SK-N-SH (cell line): ENCODE measurements at regions not wholly inside any gene's neighbourhood (a gene's known extent, or its start where the extent isn't known, plus 50 kb on each side); places are given as distances from the start of the nearest gene placed in this dataset.

ENCODE experiments used
- CTCF ChIA-PET: fragments of 300-600, 350-600 bp; formaldehyde crosslinking; extraction: SDS; loops from one replicate; lab custom pipeline; 2021; lab: Yijun Ruan, JAX
- POLR2A ChIA-PET: fragments of 350-600 bp; sonication (Branson Sonifier 250); formaldehyde crosslinking; extraction: SDS; loops from one replicate; lab custom pipeline; 2020; ENCODE audit warnings: antibody characterized with exemption, inconsistent platforms; lab: Yijun Ruan, JAX
- DNase-seq: peaks from one replicate; pipeline ENCODE4 v3.0.0; 2012
- H2AFZ ChIP-seq: fragments of 200-600 bp; sonication (generic); 2 replicates; pipeline ENCODE4 v1.8.1; 2016; ENCODE audit warnings: antibody characterized with exemption, mild to moderate bottlenecking, low read depth
- H3F3A ChIP-seq: fragments of 200-600 bp; sonication (generic); replicated peaks from 2 replicates; pipeline ENCODE3; 2016; ENCODE audit warnings: antibody characterized with exemption, mild to moderate bottlenecking; ENCODE audit not compliant: insufficient read depth
- H3K27ac ChIP-seq, 2 experiments: fragments of 200-500 bp in 1 of 2; fragments of 200-600 bp in 1 of 2; sonication (Bioruptor generic) in 1 of 2; sonication (generic), shearing (Covaris generic) in 1 of 2; 2 replicates each; pipeline versions ENCODE4 v1.5.1 to v1.6.1; 2014 to 2016; ENCODE audit warnings: low read depth in 2 of 2, inconsistent platforms in 1 of 2, low read length in 1 of 2, mild to moderate bottlenecking in 1 of 2, mixed read lengths in 1 of 2
- H3K27me3 ChIP-seq: fragments of 200-600 bp; sonication (generic), shearing (Covaris generic); 2 replicates; pipeline ENCODE4 v1.6.1; 2016; ENCODE audit warnings: mixed run types; ENCODE audit not compliant: insufficient read depth
- H3K36me3 ChIP-seq, 2 experiments: fragments of 200-500 bp in 1 of 2; fragments of 200-600 bp in 1 of 2; sonication (Bioruptor generic) in 1 of 2; sonication (generic) in 1 of 2; replicated peaks in 1 of 2; 2 replicates each; pipeline versions ENCODE3 to v1.5.1; 2014 to 2016; ENCODE audit warnings: low read length in 1 of 2, mild to moderate bottlenecking in 1 of 2; ENCODE audit not compliant: insufficient read depth in 2 of 2, control insufficient read depth in 1 of 2
- H3K4me1 ChIP-seq, 2 experiments: fragments of 200-500 bp in 1 of 2; fragments of 200-600 bp in 1 of 2; sonication (Bioruptor generic) in 1 of 2; sonication (generic), shearing (Covaris generic) in 1 of 2; 2 replicates each; pipeline versions ENCODE4 v1.5.1 to v1.6.1; 2014 to 2016; ENCODE audit warnings: low read depth in 1 of 2, low read length in 1 of 2, mixed run types in 1 of 2; ENCODE audit not compliant: insufficient read depth in 2 of 2, control insufficient read depth in 1 of 2
- H3K4me2 ChIP-seq: fragments of 200-600 bp; sonication (generic), shearing (Covaris generic); 2 replicates; pipeline ENCODE4 v1.6.1; 2017; ENCODE audit warnings: mixed run types
- H3K4me3 ChIP-seq, 2 experiments: fragments of 200-500 bp in 1 of 2; fragments of 200-600 bp in 1 of 2; sonication (Bioruptor generic) in 1 of 2; sonication (generic), shearing (Covaris generic) in 1 of 2; 2 replicates each; pipeline versions ENCODE4 v1.5.1 to v1.8.1; 2014 to 2016; ENCODE audit warnings: low read depth in 2 of 2, inconsistent platforms in 1 of 2, low read length in 1 of 2, mild to moderate bottlenecking in 1 of 2, mixed read lengths in 1 of 2, moderate library complexity in 1 of 2
- H3K79me2 ChIP-seq: fragments of 200-600 bp; sonication (generic); 2 replicates; pipeline ENCODE4 v1.8.1; 2017; ENCODE audit warnings: mild to moderate bottlenecking; ENCODE audit not compliant: insufficient read depth
- H3K9ac ChIP-seq: fragments of 200-600 bp; sonication (generic); 2 replicates; pipeline ENCODE4 v1.6.1; 2017; ENCODE audit warnings: mixed run types
- H3K9me2 ChIP-seq: fragments of 200-600 bp; sonication (generic); 2 replicates; pipeline ENCODE4 v1.6.1; 2017; ENCODE audit warnings: mixed run types
- H3K9me3 ChIP-seq: fragments of 200-600 bp; sonication (generic); 2 replicates; pipeline ENCODE4 v1.6.1; 2017; ENCODE audit warnings: mixed run types, mild to moderate bottlenecking, moderate library complexity
- H4K20me1 ChIP-seq: fragments of 200-600 bp; sonication (generic); 2 replicates; pipeline ENCODE4 v1.6.1; 2017; ENCODE audit warnings: mild to moderate bottlenecking, mixed run types; ENCODE audit not compliant: insufficient read depth
- FOXJ3 ChIP-seq: sonication (generic); formaldehyde crosslinking; IDR thresholded peaks from 2 replicates; pipeline ENCODE4 v1.5.1; 2020; ENCODE audit warnings: mild to moderate bottlenecking, missing genetic modification reagents
- GABPA ChIP-seq: IDR thresholded peaks from 2 replicates; pipeline ENCODE4 v1.4.0; 2012; ENCODE audit warnings: low read depth, mild to moderate bottlenecking
- GATA2 ChIP-seq: sonication (generic); formaldehyde crosslinking; IDR thresholded peaks from 2 replicates; pipeline ENCODE4 v1.5.0; 2020; ENCODE audit warnings: mild to moderate bottlenecking, missing genetic modification reagents
- NRF1 ChIP-seq: IDR thresholded peaks from 2 replicates; pipeline ENCODE4 v1.6.1; 2012; ENCODE audit warnings: low read depth, mild to moderate bottlenecking, low read length
- POLR2AphosphoS5 ChIP-seq: IDR thresholded peaks from 2 replicates; pipeline ENCODE4 v1.6.1; 2012; ENCODE audit warnings: low read depth, low read length
- RAD21 ChIP-seq: IDR thresholded peaks from 2 replicates; pipeline ENCODE4 v1.6.1; 2012; ENCODE audit warnings: mild to moderate bottlenecking, low read length
- RCOR1 ChIP-seq: fragments of 150-350 bp; IDR thresholded peaks from 2 replicates; pipeline ENCODE4 v1.6.1; 2017; ENCODE audit warnings: antibody characterized with exemption, low read length
- RXRA ChIP-seq: IDR thresholded peaks from 2 replicates; pipeline ENCODE4 v1.4.0; 2012; ENCODE audit warnings: low read depth, mild to moderate bottlenecking, borderline replicate concordance
- SIN3A ChIP-seq: IDR thresholded peaks from 2 replicates; pipeline ENCODE4 v1.6.1; 2012; ENCODE audit warnings: low read depth, mild to moderate bottlenecking, low read length, moderate library complexity, borderline replicate concordance
- SMC3 ChIP-seq: IDR thresholded peaks from 2 replicates; pipeline ENCODE4 v1.6.1; 2012; ENCODE audit warnings: low read depth, low read length, improper control_type of control experiment
- USF1 ChIP-seq: IDR thresholded peaks from 2 replicates; pipeline ENCODE4 v1.4.0; 2012; ENCODE audit warnings: low read depth, borderline replicate concordance
- USF2 ChIP-seq: fragments of 150-350 bp; IDR thresholded peaks from 2 replicates; pipeline ENCODE4 v1.6.1; 2017; ENCODE audit warnings: antibody characterized with exemption, low read length, low read depth, borderline replicate concordance
- ZBTB33 ChIP-seq: IDR thresholded peaks from 2 replicates; pipeline ENCODE4 v1.4.0; 2012; ENCODE audit warnings: low read depth, borderline replicate concordance
- WGBS: methylation state at CpG from one replicate; pipeline ENCODE4 v1.1.6; 2017; ENCODE audit warnings: low lambda C conversion rate; 5-methylcytosine and 5-hydroxymethylcytosine counted together

DNA sequence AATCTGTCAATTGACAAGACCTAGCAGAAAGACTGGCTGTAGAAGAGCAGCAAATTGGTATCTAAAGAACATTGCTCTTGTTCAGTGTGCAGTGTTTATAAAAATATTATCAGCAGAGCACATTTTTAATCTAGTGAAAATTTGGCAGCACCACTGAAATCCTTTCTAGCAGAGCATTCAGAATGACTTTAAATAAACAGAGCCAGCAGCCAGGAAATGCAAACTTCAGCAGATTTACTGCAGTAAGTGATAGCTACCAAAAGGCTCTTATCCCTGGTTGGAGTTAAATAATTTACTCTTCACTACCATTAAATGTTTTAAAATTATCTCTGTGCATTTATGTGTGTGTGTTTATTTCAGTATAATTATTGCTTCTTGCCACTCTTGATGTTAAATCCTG lies 590.9 kb upstream of the CITED2 start:
- Histone ChIP-seq H3K79me2 (no peaks in the 10 kb centered on the region), H3K27me3 (no peaks in the 10 kb centered on the region), H3K4me3 (no peak overlapping the region), H4K20me1 (no peaks in the 10 kb centered on the region), H2AFZ (peak overlapping the region; percentile 13; the same call in 1 of the 2 replicates), H3F3A (peaks cover 7% of the 10 kb centered on the region), H3K9ac (no peak overlapping the region), H3K27ac (peak overlapping the region in 1 of 2 experiments; percentile 34; a peak in 1 of 4 replicates), H3K4me2 (no peak overlapping the region), H3K9me2 (no peaks in the 10 kb centered on the region), H3K9me3 (no peaks in the 10 kb centered on the region), H3K36me3 (no peaks in the 10 kb centered on the region), H3K4me1 (peaks cover 3 to 10% of the 10 kb centered on the region in 2 experiments; a peak in 2 of 4 replicates)
- DNase-seq: no peak
- POLR2A ChIA-PET: no interaction called here
- no peak for TF ChIP-seq RCOR1
- TF ChIP-seq GATA2 (CRISPR knock-in tag): 0 out of 2 replicates have a peak, but pooled peaks have one; percentile 9
- CTCF ChIA-PET: interaction anchor here (1.0 kb wide), 1 partner anchor 30 kb away, joined by 3 read pairs; no protein-coding TSS in a partner anchor

- Histone ChIP-seq H4K20me1 (no peaks in the 10 kb centered on the region), H3K9me3 (no peaks in the 10 kb centered on the region), H3F3A (peaks cover 7% of the 10 kb centered on the region), H3K27me3 (no peaks in the 10 kb centered on the region), H3K9me2 (no peaks in the 10 kb centered on the region), H2AFZ (peak overlapping the region; percentile 56; the same call in 1 of the 2 replicates), H3K4me1 (peaks cover 3 to 10% of the 10 kb centered on the region in 2 experiments; a peak in 2 of 4 replicates), H3K27ac (no peak overlapping the region), H3K79me2 (no peaks in the 10 kb centered on the region), H3K9ac (no peak overlapping the region), H3K36me3 (no peaks in the 10 kb centered on the region), H3K4me2 (no peak overlapping the region), H3K4me3 (no peak overlapping the region)
- 85% methylated on average over 6 of the region's 6 CpGs for WGBS
- ChIA-PET CTCF (no interaction called here), POLR2A (no interaction called here)
- TF ChIP-seq ZBTB33 (no peak), POLR2AphosphoS5 (no peak), USF1 (no peak)
- no peak for DNase-seq
These were observed 590.3 kb upstream of the CITED2 start for GRCh38 chr6:139964737-139965136.

GRCh38 chr6:139962654-139963347 lies 588.4 kb upstream of the CITED2 start:
- Histone ChIP-seq H3K4me3 (no peak overlapping the region), H3K27ac (no peak overlapping the region), H3K4me1 (peaks cover 3 to 8% of the 10 kb centered on the region in 2 experiments; a peak in 2 of 4 replicates), H3K36me3 (no peaks in the 10 kb centered on the region), H2AFZ (no peak overlapping the region), H3K27me3 (no peaks in the 10 kb centered on the region), H3K4me2 (no peak overlapping the region), H3F3A (peaks cover 2% of the 10 kb centered on the region), H3K9me2 (no peaks in the 10 kb centered on the region), H3K79me2 (no peaks in the 10 kb centered on the region), H3K9ac (no peak overlapping the region), H3K9me3 (no peaks in the 10 kb centered on the region), H4K20me1 (no peaks in the 10 kb centered on the region)
- no peak for DNase-seq
- ChIA-PET POLR2A (no interaction called here), CTCF (no interaction called here)
- WGBS: 92% methylated on average over 6 of the region's 6 CpGs
- TF ChIP-seq SIN3A: no peak
- no peak for TF ChIP-seq SMC3
- TF ChIP-seq USF2: no peak
- no peak for TF ChIP-seq RAD21
- TF ChIP-seq GABPA: no peak
- no peak for TF ChIP-seq FOXJ3
- TF ChIP-seq RXRA: no peak
- TF ChIP-seq ZBTB33: no peak
- TF ChIP-seq NRF1: no peak
